ENCODE measurements at regions not wholly inside any gene's neighbourhood (a gene's known extent, or its start where the extent isn't known, plus 50 kb on each side); places are given as distances from the start of the nearest gene placed in this dataset.

DNA sequence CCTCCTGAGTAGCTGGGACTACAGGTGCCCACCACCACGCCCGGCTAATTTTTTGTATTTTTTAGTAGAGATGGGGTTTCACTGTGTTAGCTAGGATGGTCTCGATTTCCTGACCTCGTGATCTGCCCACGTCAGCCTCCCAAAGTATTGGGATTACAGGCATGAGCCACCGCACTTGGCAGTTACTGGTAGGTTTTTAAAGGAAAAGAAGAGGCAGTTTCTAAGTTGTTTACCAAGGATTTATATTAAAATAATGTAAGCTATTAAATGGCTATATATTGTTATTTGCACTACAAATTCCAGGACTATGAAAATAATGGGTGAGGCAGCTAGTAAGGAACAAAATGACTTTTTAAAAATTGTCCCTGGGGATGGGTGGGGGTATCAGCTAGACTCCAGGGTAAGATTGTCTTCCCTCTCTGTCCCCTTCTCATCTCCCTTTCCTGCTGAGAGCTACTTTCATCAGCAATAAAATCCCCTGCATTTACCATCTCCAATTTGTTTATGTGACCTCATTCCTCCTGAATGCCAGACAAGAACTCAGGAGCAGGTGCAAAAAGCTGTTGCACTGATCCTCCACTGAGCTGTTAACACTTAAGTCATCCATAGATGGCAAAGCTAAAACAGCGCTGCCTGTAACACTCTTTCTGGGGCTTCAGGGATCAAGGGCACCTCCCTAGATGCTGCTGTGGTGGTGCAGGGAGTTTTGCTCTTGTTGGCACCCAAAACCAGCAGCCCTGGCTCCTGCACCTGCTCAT, 165.2 kb downstream of the ZPLD1 start (continued):
- TF ChIP-seq, protein P1, sequence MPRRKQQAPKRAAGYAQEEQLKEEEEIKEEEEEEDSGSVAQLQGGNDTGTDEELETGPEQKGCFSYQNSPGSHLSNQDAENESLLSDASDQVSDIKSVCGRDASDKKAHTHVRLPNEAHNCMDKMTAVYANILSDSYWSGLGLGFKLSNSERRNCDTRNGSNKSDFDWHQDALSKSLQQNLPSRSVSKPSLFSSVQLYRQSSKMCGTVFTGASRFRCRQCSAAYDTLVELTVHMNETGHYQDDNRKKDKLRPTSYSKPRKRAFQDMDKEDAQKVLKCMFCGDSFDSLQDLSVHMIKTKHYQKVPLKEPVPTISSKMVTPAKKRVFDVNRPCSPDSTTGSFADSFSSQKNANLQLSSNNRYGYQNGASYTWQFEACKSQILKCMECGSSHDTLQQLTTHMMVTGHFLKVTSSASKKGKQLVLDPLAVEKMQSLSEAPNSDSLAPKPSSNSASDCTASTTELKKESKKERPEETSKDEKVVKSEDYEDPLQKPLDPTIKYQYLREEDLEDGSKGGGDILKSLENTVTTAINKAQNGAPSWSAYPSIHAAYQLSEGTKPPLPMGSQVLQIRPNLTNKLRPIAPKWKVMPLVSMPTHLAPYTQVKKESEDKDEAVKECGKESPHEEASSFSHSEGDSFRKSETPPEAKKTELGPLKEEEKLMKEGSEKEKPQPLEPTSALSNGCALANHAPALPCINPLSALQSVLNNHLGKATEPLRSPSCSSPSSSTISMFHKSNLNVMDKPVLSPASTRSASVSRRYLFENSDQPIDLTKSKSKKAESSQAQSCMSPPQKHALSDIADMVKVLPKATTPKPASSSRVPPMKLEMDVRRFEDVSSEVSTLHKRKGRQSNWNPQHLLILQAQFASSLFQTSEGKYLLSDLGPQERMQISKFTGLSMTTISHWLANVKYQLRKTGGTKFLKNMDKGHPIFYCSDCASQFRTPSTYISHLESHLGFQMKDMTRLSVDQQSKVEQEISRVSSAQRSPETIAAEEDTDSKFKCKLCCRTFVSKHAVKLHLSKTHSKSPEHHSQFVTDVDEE (CRISPR knock-in tag; IDR thresholded peaks at IDR 0.05) = no peak
- TF ChIP-seq TOX (CRISPR knock-in tag; IDR thresholded peaks at IDR 0.05; ENCODE audit: borderline replicate concordance) = no peak
- TF ChIP-seq PPARA (CRISPR knock-in tag; IDR thresholded peaks at IDR 0.05; ENCODE audit: borderline replicate concordance) = no peak
- TF ChIP-seq ARNTL (CRISPR knock-in tag; IDR thresholded peaks at IDR 0.05; ENCODE audit: borderline replicate concordance, low read depth) = no peak

DNA sequence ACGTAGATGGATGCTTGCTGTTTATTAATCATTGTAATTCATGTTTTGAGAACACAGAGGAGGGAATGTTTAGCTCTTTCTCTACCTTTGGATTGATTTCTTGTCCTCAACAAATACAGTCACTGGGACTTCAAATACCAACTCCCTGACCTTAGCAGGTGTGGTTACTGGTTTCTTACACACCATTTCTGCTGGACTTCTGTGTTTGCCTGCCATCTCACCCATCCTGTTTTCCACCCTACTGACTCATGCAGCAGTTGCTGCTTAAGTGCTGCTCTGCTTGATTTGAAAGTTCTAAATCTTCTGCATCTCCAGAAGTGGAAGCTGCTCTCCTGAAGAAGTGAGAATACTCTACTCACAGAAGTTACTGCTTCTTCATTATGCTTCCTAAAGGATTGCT, 170.3 kb downstream of the ZPLD1 start:
- TF ChIP-seq, protein P1 (CRISPR knock-in tag; IDR thresholded peaks at IDR 0.05) = no peak
- no peak for TF ChIP-seq RARB (CRISPR knock-in tag; IDR thresholded peaks at IDR 0.05)
- TF ChIP-seq GLIS3 (CRISPR knock-in tag; IDR thresholded peaks at IDR 0.05) = no peak
- TF ChIP-seq ZFP30 (CRISPR knock-in tag; IDR thresholded peaks at IDR 0.05) = no peak
- TF ChIP-seq ESRRG (CRISPR knock-in tag; IDR thresholded peaks at IDR 0.05) = no peak
- no peak for TF ChIP-seq ARNTL (CRISPR knock-in tag; IDR thresholded peaks at IDR 0.05; ENCODE audit: borderline replicate concordance, low read depth)
- TF ChIP-seq, protein P2, sequence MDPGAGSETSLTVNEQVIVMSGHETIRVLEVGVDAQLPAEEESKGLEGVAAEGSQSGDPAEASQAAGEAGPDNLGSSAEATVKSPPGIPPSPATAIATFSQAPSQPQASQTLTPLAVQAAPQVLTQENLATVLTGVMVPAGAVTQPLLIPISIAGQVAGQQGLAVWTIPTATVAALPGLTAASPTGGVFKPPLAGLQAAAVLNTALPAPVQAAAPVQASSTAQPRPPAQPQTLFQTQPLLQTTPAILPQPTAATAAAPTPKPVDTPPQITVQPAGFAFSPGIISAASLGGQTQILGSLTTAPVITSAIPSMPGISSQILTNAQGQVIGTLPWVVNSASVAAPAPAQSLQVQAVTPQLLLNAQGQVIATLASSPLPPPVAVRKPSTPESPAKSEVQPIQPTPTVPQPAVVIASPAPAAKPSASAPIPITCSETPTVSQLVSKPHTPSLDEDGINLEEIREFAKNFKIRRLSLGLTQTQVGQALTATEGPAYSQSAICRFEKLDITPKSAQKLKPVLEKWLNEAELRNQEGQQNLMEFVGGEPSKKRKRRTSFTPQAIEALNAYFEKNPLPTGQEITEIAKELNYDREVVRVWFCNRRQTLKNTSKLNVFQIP (CRISPR knock-in tag; IDR thresholded peaks at IDR 0.05; ENCODE audit: borderline replicate concordance, low read depth) = no peak
- TF ChIP-seq SNAI2 (CRISPR knock-in tag; IDR thresholded peaks at IDR 0.05) = no peak
- no peak for TF ChIP-seq ZC3H10 (CRISPR knock-in tag; IDR thresholded peaks at IDR 0.05)
- TF ChIP-seq BACH2 (CRISPR knock-in tag; IDR thresholded peaks at IDR 0.05; ENCODE audit: borderline replicate concordance) = no peak
- no peak for TF ChIP-seq CSDC2 (CRISPR knock-in tag; IDR thresholded peaks at IDR 0.05)
- TF ChIP-seq TOX (CRISPR knock-in tag; IDR thresholded peaks at IDR 0.05; ENCODE audit: borderline replicate concordance) = no peak
- TF ChIP-seq ZNF70 (CRISPR knock-in tag; IDR thresholded peaks at IDR 0.05) = no peak
- no peak for TF ChIP-seq ZFP3 (CRISPR knock-in tag; IDR thresholded peaks at IDR 0.05)
- TF ChIP-seq, protein P3, sequence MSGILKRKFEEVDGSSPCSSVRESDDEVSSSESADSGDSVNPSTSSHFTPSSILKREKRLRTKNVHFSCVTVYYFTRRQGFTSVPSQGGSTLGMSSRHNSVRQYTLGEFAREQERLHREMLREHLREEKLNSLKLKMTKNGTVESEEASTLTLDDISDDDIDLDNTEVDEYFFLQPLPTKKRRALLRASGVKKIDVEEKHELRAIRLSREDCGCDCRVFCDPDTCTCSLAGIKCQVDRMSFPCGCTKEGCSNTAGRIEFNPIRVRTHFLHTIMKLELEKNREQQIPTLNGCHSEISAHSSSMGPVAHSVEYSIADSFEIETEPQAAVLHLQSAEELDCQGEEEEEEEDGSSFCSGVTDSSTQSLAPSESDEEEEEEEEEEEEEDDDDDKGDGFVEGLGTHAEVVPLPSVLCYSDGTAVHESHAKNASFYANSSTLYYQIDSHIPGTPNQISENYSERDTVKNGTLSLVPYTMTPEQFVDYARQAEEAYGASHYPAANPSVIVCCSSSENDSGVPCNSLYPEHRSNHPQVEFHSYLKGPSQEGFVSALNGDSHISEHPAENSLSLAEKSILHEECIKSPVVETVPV (CRISPR knock-in tag; IDR thresholded peaks at IDR 0.05) = no peak
- no peak for TF ChIP-seq TCF4 (CRISPR knock-in tag; IDR thresholded peaks at IDR 0.05; ENCODE audit: borderline replicate concordance)
- TF ChIP-seq ISL1 (CRISPR knock-in tag; IDR thresholded peaks at IDR 0.05) = no peak
- no peak for TF ChIP-seq PPARA (CRISPR knock-in tag; IDR thresholded peaks at IDR 0.05; ENCODE audit: borderline replicate concordance)
- no peak for ATAC-seq

DNA sequence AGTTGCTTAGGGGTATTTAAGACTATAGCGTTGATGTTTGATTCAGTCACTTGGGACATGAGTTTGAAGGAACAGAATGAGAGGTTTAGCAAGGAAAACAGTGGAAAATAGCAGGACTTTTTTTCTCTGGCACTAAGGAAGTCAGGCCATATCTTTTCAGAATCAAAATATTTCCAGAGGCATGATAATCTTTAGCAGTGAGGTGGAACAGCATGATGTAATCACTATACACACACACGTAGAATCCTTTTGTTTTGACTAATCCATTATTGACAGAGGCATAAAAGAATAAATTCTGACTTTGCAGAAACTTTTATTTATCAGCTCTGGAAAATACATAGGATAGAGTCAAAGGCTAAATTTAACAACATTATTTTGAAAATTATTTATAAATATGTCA, 174.1 kb downstream of the ZPLD1 start:
- no peak for TF ChIP-seq ZFP3 (CRISPR knock-in tag; IDR thresholded peaks at IDR 0.05)
- TF ChIP-seq ESRRG (CRISPR knock-in tag; IDR thresholded peaks at IDR 0.05) = no peak
- no peak for TF ChIP-seq PPARA (CRISPR knock-in tag; IDR thresholded peaks at IDR 0.05; ENCODE audit: borderline replicate concordance)
- TF ChIP-seq, protein P2 (CRISPR knock-in tag; IDR thresholded peaks at IDR 0.05; ENCODE audit: borderline replicate concordance, low read depth) = no peak
- no peak for TF ChIP-seq RARB (CRISPR knock-in tag; IDR thresholded peaks at IDR 0.05)
- TF ChIP-seq OSR1 (CRISPR knock-in tag; IDR thresholded peaks at IDR 0.05) = no peak
- no peak for TF ChIP-seq BACH2 (CRISPR knock-in tag; IDR thresholded peaks at IDR 0.05; ENCODE audit: borderline replicate concordance)
- no peak for TF ChIP-seq ZNF8 (CRISPR knock-in tag; IDR thresholded peaks at IDR 0.05)
- TF ChIP-seq TOX (CRISPR knock-in tag; IDR thresholded peaks at IDR 0.05; ENCODE audit: borderline replicate concordance) = no peak
- TF ChIP-seq CSDC2 (CRISPR knock-in tag; IDR thresholded peaks at IDR 0.05) = no peak
- no peak for TF ChIP-seq TCF4 (CRISPR knock-in tag; IDR thresholded peaks at IDR 0.05; ENCODE audit: borderline replicate concordance)
- TF ChIP-seq, protein P1 (CRISPR knock-in tag; IDR thresholded peaks at IDR 0.05) = no peak
- no peak for ATAC-seq
